Right lobe of liver (tissue), 6 donors: ENCODE measurements at regions not wholly inside any gene's neighbourhood (a gene's known extent, or its start where the extent isn't known, plus 50 kb on each side); places are given as distances from the start of the nearest gene placed in this dataset.

Experiments
- ATAC-seq, 4 donors: fragments of 200-7000 bp; cut with Tn5 transposase; one replicate each; pipeline ENCODE4 v1.9.1; 2020; ENCODE audit warnings: mild to moderate bottlenecking in 4 of 4, moderate library complexity in 4 of 4
- DNase-seq, 3 donors: peaks; one replicate each; pipeline ENCODE4 v3.0.0-alpha.2; 2020
- H3K27ac ChIP-seq, 3 donors: fragments of 200-600 bp; one replicate each; pipeline ENCODE4 v1.8.0; 2022
- H3K27me3 ChIP-seq, 2 donors: fragments of 200-600 bp; one replicate each; pipeline ENCODE4 v1.8.0; 2022
- H3K36me3 ChIP-seq, 4 donors: fragments of 200-600 bp; sonication (generic) in 1 of 4; one replicate each; pipeline versions ENCODE4 v1.5.1 to v1.8.0; 2017 to 2022; ENCODE audit warnings: control low read depth in 1 of 4
- H3K4me1 ChIP-seq, 4 donors: fragments of 200-600 bp; sonication (generic) in 1 of 4; one replicate each; pipeline versions ENCODE4 v1.5.1 to v1.8.0; 2017 to 2022; ENCODE audit warnings: control low read depth in 1 of 4
- H3K4me3 ChIP-seq, 3 donors: fragments of 200-600 bp; one replicate each; pipeline ENCODE4 v1.8.0; 2022
- H3K9me3 ChIP-seq, 4 donors: fragments of 200-600 bp; sonication (generic) in 1 of 4; one replicate each; pipeline versions ENCODE4 v1.5.1 to v1.8.0; 2017 to 2022; ENCODE audit warnings: control low read depth in 1 of 4
- CTCF ChIP-seq, 4 donors: fragments of 200-600 bp in 3 of 4; fragments of 450-650 bp in 1 of 4; IDR thresholded peaks; one replicate each; pipeline versions ENCODE4 v1.5.1 to v1.8.0; 2016 to 2022; ENCODE audit warnings: antibody characterized with exemption in 4 of 4, mild to moderate bottlenecking in 2 of 4
- POLR2A ChIP-seq: fragments of 450-650 bp; IDR thresholded peaks from one replicate; pipeline ENCODE4 v1.6.1; 2017; ENCODE audit warnings: antibody characterized with exemption, mild to moderate bottlenecking
- WGBS: methylation state at CpG from one replicate; pipeline ENCODE4 v1.1.6; 2018; ENCODE audit warnings: low coverage, low lambda C conversion rate; ENCODE audit not compliant: insufficient coverage; ENCODE audit errors: missing lambda C conversion rate; 5-methylcytosine and 5-hydroxymethylcytosine counted together
- intact Hi-C, 2 donors: fragments of 100-400 bp; cut with DNase I; formaldehyde crosslinking; loops; one replicate each; pipeline versions ENCODE4 v1.11.2 to v1.14.1; 2022
- donor health status: DM: no; HTN: yes; CAD: no.
- donor health status: DM: no; HTN: no; CAD: no.
- donor health status: DM: no; HTN: no; CAD: no.
- donor health status: DM: no; HTN: yes; CAD: no.
- donor health status: DM: no; HTN: yes; CAD: no.

- Histone ChIP-seq H3K27me3 (no peaks in the 10 kb centered on the region), H3K4me3 (no peak overlapping the region), H3K9me3 (no peaks in the 10 kb centered on the region), H3K27ac (no peak overlapping the region), H3K4me1 (peaks cover 0 to 10% (median 0%) of the 10 kb centered on the region in 4 donors), H3K36me3 (no peaks in the 10 kb centered on the region)
- TF ChIP-seq POLR2A = no peak
- TF ChIP-seq CTCF (IDR thresholded peaks at IDR 0.05) = no peak
- intact Hi-C loops = no loop called here
- ATAC-seq (no peak), DNase-seq (no peak)
- 37% methylated on average over 8 of the region's 8 CpGs for WGBS
Observed at GRCh38 chr2:223538920-223539440, 63.2 kb downstream of the SCG2 start.

GRCh38 chr2:223541546-223541945 lies 60.6 kb downstream of the SCG2 start:
- no peak for TF ChIP-seq CTCF (IDR thresholded peaks at IDR 0.05)
- no peak for TF ChIP-seq POLR2A
- WGBS = 57% methylated on average over 2 of the region's 2 CpGs
- peaks cover 0 to 22% (median 0%) of the 10 kb centered on the region in 4 donors for H3K4me1 ChIP-seq
- no peaks in the 10 kb centered on the region for H3K27me3 ChIP-seq
- no peaks in the 10 kb centered on the region for H3K9me3 ChIP-seq
- intact Hi-C loops = no loop called here
- H3K4me3 ChIP-seq = no peak overlapping the region
- no peak overlapping the region for H3K27ac ChIP-seq
- no peak for DNase-seq
- H3K36me3 ChIP-seq = no peaks in the 10 kb centered on the region
- ATAC-seq = no peak

GRCh38 chr2:223542501-223542900 lies 59.7 kb downstream of the SCG2 start:
- Histone ChIP-seq H3K27me3 (no peaks in the 10 kb centered on the region), H3K9me3 (no peaks in the 10 kb centered on the region), H3K36me3 (no peaks in the 10 kb centered on the region), H3K4me3 (no peak overlapping the region), H3K27ac (no peak overlapping the region), H3K4me1 (peaks cover 0 to 24% (median 0%) of the 10 kb centered on the region in 4 donors)
- TF ChIP-seq CTCF (IDR thresholded peaks at IDR 0.05) (no peak), POLR2A (no peak)
- intact Hi-C loops = no loop called here
- ATAC-seq (no peak), DNase-seq (no peak)
- 76% methylated on average over 7 of the region's 7 CpGs for WGBS

- no peak overlapping the region for H3K4me3 ChIP-seq
- H3K4me1 ChIP-seq = peaks cover 0 to 14% (median 0%) of the 10 kb centered on the region in 4 donors
- no peaks in the 10 kb centered on the region for H3K36me3 ChIP-seq
- intact Hi-C loops = no loop called here
- WGBS = 40% methylated on average over 2 of the region's 2 CpGs
- no peaks in the 10 kb centered on the region for H3K9me3 ChIP-seq
- H3K27me3 ChIP-seq = no peaks in the 10 kb centered on the region
- TF ChIP-seq CTCF (IDR thresholded peaks at IDR 0.05) (no peak), POLR2A (no peak)
- DNase-seq = no peak
- ATAC-seq = no peak
- no peak overlapping the region for H3K27ac ChIP-seq
Observed at GRCh38 chr2:223545406-223545805, 56.8 kb downstream of the SCG2 start.

GRCh38 chr2:223545830-223546229 lies 56.3 kb downstream of the SCG2 start:
- Histone ChIP-seq H3K4me1 (peaks cover 0 to 14% (median 0%) of the 10 kb centered on the region in 4 donors), H3K9me3 (no peaks in the 10 kb centered on the region), H3K27ac (no peak overlapping the region), H3K36me3 (no peaks in the 10 kb centered on the region), H3K27me3 (no peaks in the 10 kb centered on the region), H3K4me3 (no peak overlapping the region)
- no peak for TF ChIP-seq POLR2A
- TF ChIP-seq CTCF (IDR thresholded peaks at IDR 0.05) = no peak
- peak; percentile 62 to 87 (median 74) for ATAC-seq
- WGBS = 6% methylated on average over 2 of the region's 2 CpGs
- intact Hi-C loops = no loop called here
- DNase-seq = no peak
